ENCODE measurements at regions not wholly inside any gene's neighbourhood (a gene's known extent, or its start where the extent isn't known, plus 50 kb on each side); places are given as distances from the start of the nearest gene placed in this dataset.

DNA sequence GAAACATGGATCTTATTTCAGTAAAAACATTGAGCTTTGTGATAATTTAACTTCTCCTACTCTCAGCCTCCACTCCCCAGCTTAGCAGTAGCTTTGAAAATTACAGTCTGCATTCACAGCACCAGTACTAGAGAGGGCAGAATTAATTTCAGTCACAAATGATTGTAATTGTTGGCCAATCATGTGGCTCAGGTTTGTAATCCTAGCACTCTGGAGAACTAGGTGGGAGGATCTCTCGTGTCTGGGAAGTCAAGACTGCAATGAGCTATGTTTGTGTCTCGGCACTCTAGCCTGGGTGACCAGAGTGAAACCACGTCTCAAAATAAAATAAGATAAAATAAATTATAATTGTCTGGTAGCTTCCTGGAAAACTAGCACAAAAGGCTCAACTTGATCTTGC lies 620.9 kb downstream of the TNS3 start:
- H3K9me3 Mint-ChIP-seq (ENCODE audit: insufficient read depth), result peaks cover 13% of the 10 kb centered on the region
- no peak overlapping the region for H3K27ac ChIP-seq (ENCODE audit: low read length in 2 of 2)
- TF ChIP-seq, protein P1, sequence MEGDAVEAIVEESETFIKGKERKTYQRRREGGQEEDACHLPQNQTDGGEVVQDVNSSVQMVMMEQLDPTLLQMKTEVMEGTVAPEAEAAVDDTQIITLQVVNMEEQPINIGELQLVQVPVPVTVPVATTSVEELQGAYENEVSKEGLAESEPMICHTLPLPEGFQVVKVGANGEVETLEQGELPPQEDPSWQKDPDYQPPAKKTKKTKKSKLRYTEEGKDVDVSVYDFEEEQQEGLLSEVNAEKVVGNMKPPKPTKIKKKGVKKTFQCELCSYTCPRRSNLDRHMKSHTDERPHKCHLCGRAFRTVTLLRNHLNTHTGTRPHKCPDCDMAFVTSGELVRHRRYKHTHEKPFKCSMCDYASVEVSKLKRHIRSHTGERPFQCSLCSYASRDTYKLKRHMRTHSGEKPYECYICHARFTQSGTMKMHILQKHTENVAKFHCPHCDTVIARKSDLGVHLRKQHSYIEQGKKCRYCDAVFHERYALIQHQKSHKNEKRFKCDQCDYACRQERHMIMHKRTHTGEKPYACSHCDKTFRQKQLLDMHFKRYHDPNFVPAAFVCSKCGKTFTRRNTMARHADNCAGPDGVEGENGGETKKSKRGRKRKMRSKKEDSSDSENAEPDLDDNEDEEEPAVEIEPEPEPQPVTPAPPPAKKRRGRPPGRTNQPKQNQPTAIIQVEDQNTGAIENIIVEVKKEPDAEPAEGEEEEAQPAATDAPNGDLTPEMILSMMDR (IDR thresholded peaks at IDR 0.05), result no peak
- TF ChIP-seq EZH2 (IDR thresholded peaks at IDR 0.05; ENCODE audit: borderline replicate concordance, insufficient read depth, low read depth, low read length, poor library complexity, severe bottlenecking), result no peak
- H3K9ac ChIP-seq (ENCODE audit: low read length), result no peak overlapping the region
- H3K27ac Mint-ChIP-seq, result no peak overlapping the region
- no peak overlapping the region for H3K4me3 Mint-ChIP-seq
- ChIA-PET CTCF (no interaction called here), POLR2A (no interaction called here)
- no peak for ATAC-seq (ENCODE audit: low read depth)
- no peaks in the 10 kb centered on the region for H4K20me1 ChIP-seq (ENCODE audit: control insufficient read depth, insufficient read depth, low read length, poor library complexity, severe bottlenecking)
- H3K4me2 ChIP-seq (replicated peaks; ENCODE audit: low read depth, low read length, poor library complexity, severe bottlenecking), result no peak overlapping the region
- peaks cover 3% of the 10 kb centered on the region for H3K27me3 Mint-ChIP-seq
- peaks cover 0 to 21% (median 0%) of the 10 kb centered on the region in 3 donors for H3K9me3 ChIP-seq (ENCODE audit: control extremely low read depth in 1 of 3, control insufficient read depth in 2 of 3, insufficient read depth in 1 of 3, low read length in 2 of 3)
- no peak overlapping the region for H3K4me3 ChIP-seq (ENCODE audit: control extremely low read depth in 1 of 5, extremely low read depth in 1 of 5, insufficient read depth in 1 of 5, low read depth in 2 of 5, low read length in 4 of 5)
- no peaks in the 10 kb centered on the region for H3K4me1 Mint-ChIP-seq
- H3K79me2 ChIP-seq (ENCODE audit: control insufficient read depth, insufficient read depth, low read length), result no peaks in the 10 kb centered on the region
- WGBS (ENCODE audit: insufficient coverage), result no CpG with 5 or more reads among the region's 3 CpGs
- H3K4me1 ChIP-seq (ENCODE audit: control insufficient read depth in 2 of 2, insufficient read depth in 2 of 2, low read length in 2 of 2), result no peaks in the 10 kb centered on the region
- no peaks in the 10 kb centered on the region for H3K36me3 ChIP-seq (replicated peaks in 1 of 2; ENCODE audit: control extremely low read depth in 1 of 2, control insufficient read depth in 1 of 2, extremely low read depth in 1 of 2, insufficient read depth in 2 of 2, low read length in 1 of 2)
- no peak for DNase-seq
- H2AFZ ChIP-seq (ENCODE audit: insufficient read depth, low read depth, low read length, poor library complexity, severe bottlenecking), result no peak overlapping the region
- intact Hi-C loops (cut with micrococcal nuclease), result no loop called here
- H3K27me3 ChIP-seq (replicated peaks in 1 of 4; ENCODE audit: control extremely low read depth in 1 of 4, control insufficient read depth in 3 of 4, insufficient read depth in 4 of 4, low read length in 3 of 4), result no peaks in the 10 kb centered on the region

DNA sequence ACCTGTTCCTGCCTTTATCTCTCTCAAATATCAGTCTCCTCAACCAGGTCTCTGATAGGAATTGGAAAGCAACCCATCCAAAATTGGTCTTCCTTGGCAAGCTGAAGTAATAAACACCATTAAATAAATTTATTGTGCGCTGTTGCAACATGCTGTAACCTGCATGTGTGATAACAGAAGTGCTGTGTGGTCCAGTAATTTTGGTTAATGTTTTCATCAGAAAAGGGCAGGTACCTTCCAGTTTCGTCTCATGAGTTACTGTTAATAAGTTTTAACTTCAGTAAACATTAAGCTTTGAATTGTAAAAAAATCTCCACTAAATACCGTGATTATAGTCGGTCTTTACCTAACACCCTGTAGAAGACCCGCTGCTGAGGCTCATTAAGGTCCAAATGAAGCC lies 624.7 kb downstream of the TNS3 start:
- POLR2A ChIA-PET, result no interaction called here

More for the DNA sequence above, 624.7 kb downstream of the TNS3 start:
- Histone ChIP-seq H3K27me3 (replicated peaks in 1 of 4; ENCODE audit: control extremely low read depth in 1 of 4, control insufficient read depth in 3 of 4, insufficient read depth in 4 of 4, low read length in 3 of 4) (no peaks in the 10 kb centered on the region), H3K9me3 (ENCODE audit: control extremely low read depth in 1 of 3, control insufficient read depth in 2 of 3, insufficient read depth in 1 of 3, low read length in 2 of 3) (no peaks in the 10 kb centered on the region), H3K4me3 (ENCODE audit: control extremely low read depth in 1 of 5, extremely low read depth in 1 of 5, insufficient read depth in 1 of 5, low read depth in 2 of 5, low read length in 4 of 5) (no peak overlapping the region), H3K9ac (ENCODE audit: low read length) (no peak overlapping the region), H4K20me1 (ENCODE audit: control insufficient read depth, insufficient read depth, low read length, poor library complexity, severe bottlenecking) (no peaks in the 10 kb centered on the region), H2AFZ (ENCODE audit: insufficient read depth, low read depth, low read length, poor library complexity, severe bottlenecking) (no peak overlapping the region), H3K27ac (ENCODE audit: low read length in 2 of 2) (no peak overlapping the region), H3K4me2 (replicated peaks; ENCODE audit: low read depth, low read length, poor library complexity, severe bottlenecking) (no peak overlapping the region), H3K4me1 (ENCODE audit: control insufficient read depth in 2 of 2, insufficient read depth in 2 of 2, low read length in 2 of 2) (no peaks in the 10 kb centered on the region), H3K36me3 (replicated peaks in 1 of 2; ENCODE audit: control extremely low read depth in 1 of 2, control insufficient read depth in 1 of 2, extremely low read depth in 1 of 2, insufficient read depth in 2 of 2, low read length in 1 of 2) (no peaks in the 10 kb centered on the region), H3K79me2 (ENCODE audit: control insufficient read depth, insufficient read depth, low read length) (no peaks in the 10 kb centered on the region)
- no peak overlapping the region for H3K27ac Mint-ChIP-seq
- TF ChIP-seq EZH2 (IDR thresholded peaks at IDR 0.05; ENCODE audit: borderline replicate concordance, insufficient read depth, low read depth, low read length, poor library complexity, severe bottlenecking), result no peak
- TF ChIP-seq, protein P1 (IDR thresholded peaks at IDR 0.05), result no peak
- no peak overlapping the region for H3K4me3 Mint-ChIP-seq
- no peaks in the 10 kb centered on the region for H3K4me1 Mint-ChIP-seq
- ATAC-seq (ENCODE audit: low read depth) (no peak), DNase-seq (no peak)
- CTCF ChIA-PET, result no interaction called here
- 85% methylated on average over 3 of the region's 5 CpGs for WGBS (ENCODE audit: insufficient coverage)
- intact Hi-C loops (cut with micrococcal nuclease), result no loop called here
- no peaks in the 10 kb centered on the region for H3K9me3 Mint-ChIP-seq (ENCODE audit: insufficient read depth)
- H3K27me3 Mint-ChIP-seq, result peaks cover 3% of the 10 kb centered on the region
